ENCODE measurements at regions not wholly inside any gene's neighbourhood (a gene's known extent, or its start where the extent isn't known, plus 50 kb on each side); places are given as distances from the start of the nearest gene placed in this dataset.

DNA sequence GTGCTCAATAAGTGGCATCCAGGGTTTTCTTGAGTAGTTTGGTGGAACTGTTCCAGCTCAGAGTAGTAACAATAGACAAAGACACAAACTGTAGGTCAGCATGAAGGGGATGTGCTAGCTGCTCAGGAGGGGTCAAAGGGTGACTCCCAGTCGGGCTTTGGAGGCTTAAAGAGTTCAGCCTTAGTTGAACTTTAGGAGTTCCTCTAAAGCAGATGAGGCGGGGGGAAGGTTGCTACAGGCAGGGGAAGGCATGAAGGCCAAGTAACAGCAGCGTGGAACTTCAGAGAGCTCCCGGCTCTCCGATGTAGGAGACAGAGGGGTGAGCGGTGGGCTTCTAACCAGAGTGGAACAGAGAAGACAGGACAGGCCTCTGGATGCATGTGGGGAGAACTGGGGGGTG is 115.5 kb upstream of the CD93 start:
- Mint-ChIP-seq H3K4me3 (no peak overlapping the region), H3K27me3 (peaks cover 5% of the 10 kb centered on the region), H3K27ac (no peak overlapping the region), H3K4me1 (no peaks in the 10 kb centered on the region), H3K9me3 (no peaks in the 10 kb centered on the region), H3K36me3 (ENCODE audit: low read depth) (no peaks in the 10 kb centered on the region)
- no peak for ATAC-seq (ENCODE audit: low read depth)
- no peak for DNase-seq
- ChIA-PET CTCF (no interaction called here), POLR2A (no interaction called here)
- TF ChIP-seq, protein P1, sequence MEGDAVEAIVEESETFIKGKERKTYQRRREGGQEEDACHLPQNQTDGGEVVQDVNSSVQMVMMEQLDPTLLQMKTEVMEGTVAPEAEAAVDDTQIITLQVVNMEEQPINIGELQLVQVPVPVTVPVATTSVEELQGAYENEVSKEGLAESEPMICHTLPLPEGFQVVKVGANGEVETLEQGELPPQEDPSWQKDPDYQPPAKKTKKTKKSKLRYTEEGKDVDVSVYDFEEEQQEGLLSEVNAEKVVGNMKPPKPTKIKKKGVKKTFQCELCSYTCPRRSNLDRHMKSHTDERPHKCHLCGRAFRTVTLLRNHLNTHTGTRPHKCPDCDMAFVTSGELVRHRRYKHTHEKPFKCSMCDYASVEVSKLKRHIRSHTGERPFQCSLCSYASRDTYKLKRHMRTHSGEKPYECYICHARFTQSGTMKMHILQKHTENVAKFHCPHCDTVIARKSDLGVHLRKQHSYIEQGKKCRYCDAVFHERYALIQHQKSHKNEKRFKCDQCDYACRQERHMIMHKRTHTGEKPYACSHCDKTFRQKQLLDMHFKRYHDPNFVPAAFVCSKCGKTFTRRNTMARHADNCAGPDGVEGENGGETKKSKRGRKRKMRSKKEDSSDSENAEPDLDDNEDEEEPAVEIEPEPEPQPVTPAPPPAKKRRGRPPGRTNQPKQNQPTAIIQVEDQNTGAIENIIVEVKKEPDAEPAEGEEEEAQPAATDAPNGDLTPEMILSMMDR (IDR thresholded peaks at IDR 0.05) = no peak
- intact Hi-C loops (cut with micrococcal nuclease) = no loop called here

DNA sequence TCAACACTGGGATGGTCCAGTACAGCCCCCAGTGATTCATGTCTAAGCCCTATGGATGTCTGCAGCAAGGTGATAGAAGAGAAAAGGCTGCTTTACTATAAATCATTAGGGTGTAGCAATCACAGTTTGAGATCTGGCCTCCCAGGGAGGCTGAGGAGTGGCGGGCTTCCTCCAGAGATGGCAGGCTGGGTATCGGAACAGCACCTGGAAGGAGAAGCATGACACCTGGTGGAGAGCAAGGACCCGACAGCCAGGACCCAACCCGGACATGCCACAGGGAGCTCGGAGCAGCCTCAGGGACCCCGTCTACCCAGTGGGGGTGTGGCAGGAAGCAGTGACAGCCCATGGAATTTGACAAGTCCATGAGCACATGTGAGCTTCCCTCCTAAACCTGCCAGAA is 114.8 kb upstream of the CD93 start:
- DNase-seq = no peak
- no peak overlapping the region for H3K27ac Mint-ChIP-seq
- H3K36me3 Mint-ChIP-seq (ENCODE audit: low read depth) = no peaks in the 10 kb centered on the region
- POLR2A ChIA-PET = no interaction called here
- H3K4me3 Mint-ChIP-seq = no peak overlapping the region
- peaks cover 2% of the 10 kb centered on the region for H3K9me3 Mint-ChIP-seq
- TF ChIP-seq, protein P1 (IDR thresholded peaks at IDR 0.05) = no peak
- ATAC-seq (ENCODE audit: low read depth) = no peak
- H3K4me1 Mint-ChIP-seq = no peaks in the 10 kb centered on the region
- intact Hi-C loops (cut with micrococcal nuclease) = no loop called here
- CTCF ChIA-PET = no interaction called here
- peaks cover 5% of the 10 kb centered on the region for H3K27me3 Mint-ChIP-seq

DNA sequence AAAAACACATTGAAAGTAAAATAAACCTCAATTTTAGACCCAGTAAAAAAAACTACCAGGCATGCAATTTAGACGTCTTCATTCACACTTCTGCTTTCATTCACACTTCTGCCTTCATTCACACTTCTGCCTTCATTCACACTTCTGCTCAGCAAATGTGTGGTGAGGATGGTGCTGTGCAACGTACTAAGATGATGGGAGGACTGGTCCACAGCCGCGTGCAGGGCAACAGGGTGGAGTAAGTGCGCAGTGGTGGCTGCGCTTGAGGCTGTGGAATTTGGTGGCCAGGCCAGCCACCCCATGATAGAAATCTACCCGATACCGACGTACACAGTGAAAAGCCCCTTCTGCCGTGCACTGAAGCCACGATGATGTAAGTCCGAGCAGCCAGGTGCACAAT is 114.3 kb upstream of the CD93 start:
- POLR2A ChIA-PET = no interaction called here
- no peaks in the 10 kb centered on the region for H3K36me3 Mint-ChIP-seq (ENCODE audit: low read depth)
- H3K9me3 Mint-ChIP-seq = peaks cover 5% of the 10 kb centered on the region
- no peak overlapping the region for H3K4me3 Mint-ChIP-seq
- DNase-seq = no peak
- no peaks in the 10 kb centered on the region for H3K4me1 Mint-ChIP-seq
- CTCF ChIA-PET = no interaction called here
- peaks cover 5% of the 10 kb centered on the region for H3K27me3 Mint-ChIP-seq
- no peak for ATAC-seq (ENCODE audit: low read depth)
- TF ChIP-seq, protein P1 (IDR thresholded peaks at IDR 0.05) = no peak
- intact Hi-C loops (cut with micrococcal nuclease) = no loop called here
- H3K27ac Mint-ChIP-seq = no peak overlapping the region

DNA sequence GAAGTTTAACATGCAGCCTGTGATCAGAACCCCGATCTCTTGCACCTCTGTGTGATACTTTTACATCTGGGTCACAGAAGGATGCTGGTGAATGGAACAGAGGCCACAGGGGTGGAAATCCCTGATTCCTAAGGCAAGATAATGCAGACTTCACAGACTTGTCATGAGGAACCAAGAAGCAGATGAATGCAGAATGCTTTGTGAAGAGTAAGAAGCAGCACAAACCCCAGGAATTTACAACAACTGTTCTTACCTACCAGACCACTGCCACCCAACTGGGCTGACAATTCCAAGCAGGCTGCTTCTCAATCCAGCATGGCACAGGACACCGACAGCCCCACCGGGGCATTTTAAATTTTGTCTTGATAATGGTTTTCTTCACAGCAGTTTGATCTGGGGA is 113.2 kb upstream of the CD93 start:
- POLR2A ChIA-PET = no interaction called here
- TF ChIP-seq, protein P1 (IDR thresholded peaks at IDR 0.05) = no peak
- Mint-ChIP-seq H3K27ac (no peak overlapping the region), H3K27me3 (peaks cover 5% of the 10 kb centered on the region), H3K36me3 (ENCODE audit: low read depth) (no peaks in the 10 kb centered on the region), H3K4me1 (no peaks in the 10 kb centered on the region), H3K4me3 (no peak overlapping the region), H3K9me3 (peaks cover 5% of the 10 kb centered on the region)
- DNase-seq (no peak), ATAC-seq (ENCODE audit: low read depth) (no peak)
- intact Hi-C loops (cut with micrococcal nuclease) = no loop called here
- CTCF ChIA-PET = no interaction called here

DNA sequence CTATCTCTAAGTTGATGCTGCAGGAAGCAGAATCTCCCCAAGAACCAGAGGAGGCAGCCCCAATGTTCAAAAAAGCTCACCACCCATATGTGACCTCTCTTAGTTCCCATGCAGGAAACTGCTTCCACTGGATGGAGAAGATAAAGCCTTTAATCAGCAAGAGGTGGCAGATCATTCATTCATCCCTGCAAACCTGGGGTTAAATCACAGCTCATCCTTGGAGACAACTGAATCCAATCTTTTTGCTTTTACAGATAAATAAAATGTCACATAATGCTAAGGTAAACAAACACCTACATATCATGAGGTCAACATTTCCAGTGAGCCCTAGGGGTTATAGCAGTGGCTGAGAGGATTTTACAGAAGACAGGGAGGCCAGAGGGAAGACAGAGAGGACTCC is 112.7 kb upstream of the CD93 start:
- no peak for DNase-seq
- Mint-ChIP-seq H3K9me3 (peaks cover 5% of the 10 kb centered on the region), H3K27ac (no peak overlapping the region), H3K4me3 (no peak overlapping the region), H3K4me1 (no peaks in the 10 kb centered on the region), H3K27me3 (peaks cover 5% of the 10 kb centered on the region), H3K36me3 (ENCODE audit: low read depth) (no peaks in the 10 kb centered on the region)
- intact Hi-C loops (cut with micrococcal nuclease) = no loop called here
- no peak for ATAC-seq (ENCODE audit: low read depth)
- TF ChIP-seq, protein P1 (IDR thresholded peaks at IDR 0.05) = no peak
- CTCF ChIA-PET = no interaction called here
- POLR2A ChIA-PET = no interaction called here
